Stimulated activated CD4-positive, alpha-beta T cell treated with anti-CD3 and anti-CD28 coated beads, Interleukin-1b, Interleukin-23, amount 100 ng/mL, for 1 hour (primary cell): ENCODE measurements at regions not wholly inside any gene's neighbourhood (a gene's known extent, or its start where the extent isn't known, plus 50 kb on each side); places are given as distances from the start of the nearest gene placed in this dataset.
"Not testable (repeated sequence)": the region's sequence is repeated elsewhere in the genome, so short reads cannot be mapped to it uniquely, and the experiment has no call there.

Experiments
- DNase-seq, 2 donors: peaks; one replicate each; pipeline ENCODE4 v3.0.0-alpha.2; 2020; ENCODE audit warnings: low read depth in 2 of 2

GRCh38 chr20:53818457-53819177 lies 225.0 kb upstream of the ZNF217 start:
- no peak for DNase-seq

GRCh38 chr20:53817513-53817912 lies 223.9 kb upstream of the ZNF217 start:
- DNase-seq: not testable (repeated sequence)

- no peak for DNase-seq
These were observed 223.3 kb upstream of the ZNF217 start for GRCh38 chr20:53816872-53817398.

- DNase-seq: no peak
These were observed 221.9 kb upstream of the ZNF217 start for GRCh38 chr20:53815509-53815908.

GRCh38 chr20:53814060-53814459 lies 220.4 kb upstream of the ZNF217 start:
- no peak for DNase-seq

GRCh38 chr20:53813636-53814035 lies 220.0 kb upstream of the ZNF217 start:
- DNase-seq: no peak

- DNase-seq: no peak
These were observed 217.9 kb upstream of the ZNF217 start for GRCh38 chr20:53811577-53811976.

GRCh38 chr20:53810661-53811355 lies 217.2 kb upstream of the ZNF217 start:
- no peak for DNase-seq

GRCh38 chr20:53809728-53810365 lies 216.2 kb upstream of the ZNF217 start:
- no peak for DNase-seq

- no peak for DNase-seq
These were observed 215.6 kb upstream of the ZNF217 start for GRCh38 chr20:53809217-53809616.

- no peak for DNase-seq
These were observed 215.1 kb upstream of the ZNF217 start for GRCh38 chr20:53808733-53809132.

GRCh38 chr20:53808302-53808701 lies 214.7 kb upstream of the ZNF217 start:
- not testable (repeated sequence) for DNase-seq

- no peak for DNase-seq
These were observed 213.2 kb upstream of the ZNF217 start for GRCh38 chr20:53806683-53807401.

- no peak for DNase-seq
These were observed 212.3 kb upstream of the ZNF217 start for GRCh38 chr20:53805895-53806384.

GRCh38 chr20:53804920-53805894 lies 211.6 kb upstream of the ZNF217 start:
- DNase-seq: no peak

GRCh38 chr20:53804308-53804707 lies 210.7 kb upstream of the ZNF217 start:
- DNase-seq: not testable (repeated sequence)

- no peak for DNase-seq
These were observed 210.0 kb upstream of the ZNF217 start for GRCh38 chr20:53803492-53804155.

- DNase-seq: no peak
These were observed 208.2 kb upstream of the ZNF217 start for GRCh38 chr20:53801609-53802370.

GRCh38 chr20:53800883-53801604 lies 207.4 kb upstream of the ZNF217 start:
- no peak for DNase-seq
